Ishikawa (cell line): ENCODE measurements at regions not wholly inside any gene's neighbourhood (a gene's known extent, or its start where the extent isn't known, plus 50 kb on each side); places are given as distances from the start of the nearest gene placed in this dataset.

Experiments used
- EP300 ChIP-seq: IDR thresholded peaks from 2 replicates; pipeline ENCODE4 v1.6.1; 2012; ENCODE audit warnings: borderline replicate concordance
- MAX ChIP-seq: IDR thresholded peaks from 2 replicates; pipeline ENCODE4 v1.6.1; 2012
- TAF1 ChIP-seq: IDR thresholded peaks from 2 replicates; pipeline ENCODE4 v1.6.1; 2012; ENCODE audit warnings: low read depth, mild to moderate bottlenecking
- YY1 ChIP-seq: IDR thresholded peaks from 2 replicates; pipeline ENCODE4 v1.6.1; 2012; ENCODE audit warnings: low read depth
- TF ChIP-seq, protein P1 (sequence below): IDR thresholded peaks from 2 replicates; pipeline ENCODE4 v1.6.1; 2012

DNA sequence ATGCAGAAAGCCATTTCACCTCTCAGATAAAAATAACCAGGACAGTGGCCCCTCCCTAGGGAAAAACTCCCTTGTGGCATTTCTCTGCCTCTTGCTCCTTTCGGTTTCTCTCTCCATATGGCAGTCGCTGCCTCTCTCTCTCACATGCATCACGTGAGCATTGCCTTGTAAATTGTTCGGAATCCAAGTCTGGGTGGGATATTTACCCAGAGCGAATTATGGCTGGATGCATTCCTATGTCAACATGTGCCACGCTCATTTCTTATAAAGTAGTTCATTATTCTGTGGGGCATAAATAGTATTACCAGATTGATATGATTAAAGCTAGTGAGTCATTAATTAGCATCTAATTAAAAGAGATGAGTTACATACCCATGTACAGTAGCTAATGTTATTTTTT is 392.9 kb downstream of the INSC start:
- no peak for TF ChIP-seq MAX
- TF ChIP-seq EP300: no peak
- TF ChIP-seq, protein P1, sequence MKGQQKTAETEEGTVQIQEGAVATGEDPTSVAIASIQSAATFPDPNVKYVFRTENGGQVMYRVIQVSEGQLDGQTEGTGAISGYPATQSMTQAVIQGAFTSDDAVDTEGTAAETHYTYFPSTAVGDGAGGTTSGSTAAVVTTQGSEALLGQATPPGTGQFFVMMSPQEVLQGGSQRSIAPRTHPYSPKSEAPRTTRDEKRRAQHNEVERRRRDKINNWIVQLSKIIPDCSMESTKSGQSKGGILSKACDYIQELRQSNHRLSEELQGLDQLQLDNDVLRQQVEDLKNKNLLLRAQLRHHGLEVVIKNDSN: no peak
- no peak for TF ChIP-seq YY1
- TF ChIP-seq TAF1: no peak
